ENCODE measurements at regions not wholly inside any gene's neighbourhood (a gene's known extent, or its start where the extent isn't known, plus 50 kb on each side); places are given as distances from the start of the nearest gene placed in this dataset.

DNA sequence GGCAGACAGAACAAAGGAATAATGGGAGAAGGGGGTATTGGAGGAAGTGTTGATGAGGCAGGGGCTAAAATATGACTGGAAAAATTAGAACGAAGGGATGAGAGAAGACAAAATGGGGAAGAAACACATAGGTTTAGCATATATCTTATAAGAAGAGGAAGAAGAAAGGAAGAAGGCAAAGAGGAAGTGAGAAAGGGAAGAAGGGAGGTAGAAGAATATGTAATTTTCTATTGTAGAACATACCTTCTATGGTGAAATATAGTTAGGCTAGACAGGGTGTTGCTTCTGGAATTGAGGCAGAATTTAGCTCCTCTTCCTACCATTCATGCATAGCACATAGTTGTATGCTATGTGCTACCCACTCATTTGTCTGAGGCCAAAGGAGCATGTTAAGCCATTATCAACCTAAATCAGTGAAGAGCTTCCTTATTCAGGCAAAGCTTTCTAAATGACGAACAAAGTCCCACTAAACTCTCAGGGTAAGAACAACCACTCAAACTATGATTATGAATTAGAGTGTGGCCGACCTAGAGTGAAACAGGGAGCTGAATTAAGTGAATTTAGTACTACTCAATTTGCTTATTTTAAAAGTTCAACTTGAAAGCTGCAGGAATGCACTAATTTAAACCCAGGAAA lies 180.9 kb upstream of the GALNT5 start:
- TF ChIP-seq, protein P1, sequence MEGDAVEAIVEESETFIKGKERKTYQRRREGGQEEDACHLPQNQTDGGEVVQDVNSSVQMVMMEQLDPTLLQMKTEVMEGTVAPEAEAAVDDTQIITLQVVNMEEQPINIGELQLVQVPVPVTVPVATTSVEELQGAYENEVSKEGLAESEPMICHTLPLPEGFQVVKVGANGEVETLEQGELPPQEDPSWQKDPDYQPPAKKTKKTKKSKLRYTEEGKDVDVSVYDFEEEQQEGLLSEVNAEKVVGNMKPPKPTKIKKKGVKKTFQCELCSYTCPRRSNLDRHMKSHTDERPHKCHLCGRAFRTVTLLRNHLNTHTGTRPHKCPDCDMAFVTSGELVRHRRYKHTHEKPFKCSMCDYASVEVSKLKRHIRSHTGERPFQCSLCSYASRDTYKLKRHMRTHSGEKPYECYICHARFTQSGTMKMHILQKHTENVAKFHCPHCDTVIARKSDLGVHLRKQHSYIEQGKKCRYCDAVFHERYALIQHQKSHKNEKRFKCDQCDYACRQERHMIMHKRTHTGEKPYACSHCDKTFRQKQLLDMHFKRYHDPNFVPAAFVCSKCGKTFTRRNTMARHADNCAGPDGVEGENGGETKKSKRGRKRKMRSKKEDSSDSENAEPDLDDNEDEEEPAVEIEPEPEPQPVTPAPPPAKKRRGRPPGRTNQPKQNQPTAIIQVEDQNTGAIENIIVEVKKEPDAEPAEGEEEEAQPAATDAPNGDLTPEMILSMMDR (IDR thresholded peaks at IDR 0.05): no peak
- TF ChIP-seq POLR2A (IDR thresholded peaks at IDR 0.05): no peak
- Histone ChIP-seq H3K27ac (no peak overlapping the region), H3K9me3 (peaks cover 0 to 15% (median 0%) of the 10 kb centered on the region in 12 donors), H3K27me3 (no peaks in the 10 kb centered on the region), H3K4me1 (peaks cover 0 to 5% (median 0%) of the 10 kb centered on the region in 12 donors), H3K4me3 (no peak overlapping the region), H3K36me3 (no peaks in the 10 kb centered on the region)
- no peak for ATAC-seq
- 66 to 76% (median 72%) methylated on average over 3 of the region's 3 CpGs for WGBS, 4 donors
- intact Hi-C loops (cut with DNase I): no loop called here
- DNase-seq: no peak

DNA sequence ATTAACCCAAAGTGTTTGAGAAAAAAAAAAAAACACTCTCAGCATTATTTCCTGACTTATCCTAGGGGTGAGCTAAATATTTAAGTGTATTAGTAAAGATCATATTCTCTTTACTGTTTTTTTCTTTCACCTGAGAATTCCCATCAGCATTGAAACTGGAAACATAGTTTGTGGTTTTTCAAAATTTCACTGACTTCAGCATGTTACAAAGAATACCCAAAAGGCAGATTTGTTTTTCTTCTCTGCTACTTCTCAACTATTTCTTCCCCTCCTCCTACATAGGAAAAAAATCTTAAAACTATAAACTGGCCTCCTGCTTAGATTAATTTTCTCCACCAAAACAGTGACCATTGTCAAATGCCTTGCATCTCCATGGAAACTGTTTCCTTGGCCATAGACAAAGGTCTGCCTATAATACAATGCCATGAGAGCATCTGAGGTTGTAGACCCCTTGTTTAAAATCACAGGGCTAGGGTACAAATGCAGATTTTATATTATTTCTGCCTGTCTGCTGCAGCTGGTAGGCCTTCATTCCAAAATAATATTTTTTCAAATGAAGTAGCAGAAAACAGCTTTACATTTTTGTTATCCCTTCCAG lies 179.7 kb upstream of the GALNT5 start:
- Histone ChIP-seq H3K27me3 (no peaks in the 10 kb centered on the region), H3K9me3 (peaks cover 0 to 6% (median 0%) of the 10 kb centered on the region in 12 donors), H3K36me3 (no peaks in the 10 kb centered on the region), H3K4me1 (peaks cover 0 to 5% (median 0%) of the 10 kb centered on the region in 12 donors), H3K4me3 (no peak overlapping the region), H3K27ac (no peak overlapping the region)
- DNase-seq (no peak), ATAC-seq (no peak)
- no peak for TF ChIP-seq POLR2A (IDR thresholded peaks at IDR 0.05)
- TF ChIP-seq, protein P1 (IDR thresholded peaks at IDR 0.05): no peak
- intact Hi-C loops (cut with DNase I): no loop called here

DNA sequence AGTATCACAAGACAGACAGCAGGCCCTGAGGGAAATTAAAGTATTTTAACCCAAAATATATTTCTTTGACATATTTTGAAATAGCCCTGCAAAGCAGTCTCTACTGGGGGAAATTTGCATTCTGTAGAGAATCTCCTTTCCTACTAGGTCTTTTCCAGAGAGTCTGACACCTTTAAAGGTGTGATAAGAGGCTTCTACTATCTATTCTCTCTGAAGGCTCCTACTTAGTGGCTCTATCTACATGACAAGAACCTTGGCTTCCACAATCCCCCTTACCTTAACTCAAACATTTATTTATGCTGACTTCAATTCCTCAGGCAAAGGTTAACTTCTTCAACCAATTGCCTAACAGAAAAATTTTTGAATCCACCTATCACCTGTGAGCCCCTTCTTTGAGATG lies 174.6 kb upstream of the GALNT5 start:
- TF ChIP-seq POLR2A (IDR thresholded peaks at IDR 0.05): no peak
- TF ChIP-seq, protein P1 (IDR thresholded peaks at IDR 0.05): no peak
- Histone ChIP-seq H3K4me3 (no peak overlapping the region), H3K9me3 (no peaks in the 10 kb centered on the region), H3K36me3 (no peaks in the 10 kb centered on the region), H3K27me3 (no peaks in the 10 kb centered on the region), H3K27ac (no peak overlapping the region), H3K4me1 (peaks cover 0 to 7% (median 0%) of the 10 kb centered on the region in 12 donors)
- intact Hi-C loops (cut with DNase I): no loop called here
- ATAC-seq (no peak), DNase-seq (no peak)

DNA sequence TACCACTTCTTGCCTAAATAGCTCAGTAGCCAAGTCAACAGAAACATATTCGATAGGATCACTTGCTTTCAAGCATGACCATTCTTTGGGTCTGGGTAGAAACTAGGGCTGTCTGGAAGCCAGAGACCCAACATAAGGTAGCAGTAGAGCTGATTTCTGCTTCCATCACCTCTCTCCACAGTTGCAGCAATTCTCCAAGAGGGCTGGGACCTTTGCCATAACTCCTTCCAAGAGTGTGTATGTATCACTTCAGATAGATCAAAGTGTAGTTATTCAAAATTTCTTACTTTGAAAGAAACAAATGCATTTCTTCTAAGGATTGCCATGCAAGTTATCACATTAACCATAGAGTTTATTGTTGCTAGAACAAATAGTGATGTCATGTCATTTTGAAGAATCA lies 172.0 kb upstream of the GALNT5 start:
- DNase-seq (no peak), ATAC-seq (no peak)
- peaks cover 0 to 8% (median 0%) of the 10 kb centered on the region in 12 donors for H3K4me1 ChIP-seq
- TF ChIP-seq POLR2A (IDR thresholded peaks at IDR 0.05): no peak
- TF ChIP-seq, protein P1 (IDR thresholded peaks at IDR 0.05): no peak
- no peaks in the 10 kb centered on the region for H3K9me3 ChIP-seq
- 82 to 88% (median 85%) methylated on average over 1 of the region's 1 CpG for WGBS, 4 donors
- no peaks in the 10 kb centered on the region for H3K36me3 ChIP-seq
- no peak overlapping the region for H3K4me3 ChIP-seq
- intact Hi-C loops (cut with DNase I): no loop called here
- no peak overlapping the region for H3K27ac ChIP-seq
- no peaks in the 10 kb centered on the region for H3K27me3 ChIP-seq

All from heart left ventricle (tissue), 16 donors.